PC-3 (cell line): ENCODE measurements at regions not wholly inside any gene's neighbourhood (a gene's known extent, or its start where the extent isn't known, plus 50 kb on each side); places are given as distances from the start of the nearest gene placed in this dataset.

Experiments
- ATAC-seq: fragments of 200-7000 bp; cut with Tn5 transposase; 2 replicates; pipeline ENCODE4 v1.9.1; 2020; ENCODE audit warnings: mild to moderate bottlenecking, moderate library complexity
- BruUV-seq: library from RNA; stranded (reverse); fragments of 400-500 nt; replicated peaks from 2 replicates; lab custom pipeline; 2021; lab: Mats Ljungman, UMichigan
- CTCF ChIA-PET: fragments of 300-600 bp; sonication (Branson Sonifier 250); formaldehyde crosslinking; loops from one replicate; lab custom pipeline; 2022; ENCODE audit warnings: antibody characterized with exemption; lab: Charles Lee
- POLR2A ChIA-PET: fragments of 300-600 bp; sonication (Branson Sonifier 250); formaldehyde crosslinking; loops from one replicate; lab custom pipeline; 2022; ENCODE audit warnings: antibody characterized with exemption; ENCODE audit not compliant: unreplicated experiment; lab: Charles Lee
- DNase-seq: peaks from one replicate; pipeline ENCODE4 v3.0.0-alpha.2; 2015
- H2AFZ ChIP-seq: fragments of 300-600 bp; sonication (generic); 2 replicates; pipeline ENCODE4 v1.6.0; 2016; ENCODE audit warnings: antibody characterized with exemption, low read length
- H3F3A ChIP-seq: fragments of 300-600 bp; sonication (generic); one replicate; pipeline ENCODE4 v1.6.0; 2017; ENCODE audit warnings: antibody characterized with exemption, low read length, control low read depth, mild to moderate bottlenecking; ENCODE audit not compliant: unreplicated experiment
- H3K27ac ChIP-seq: fragments of 300-600 bp; sonication (generic); 2 replicates; pipeline ENCODE4 v1.5.1; 2016; ENCODE audit warnings: mild to moderate bottlenecking, low read length
- H3K27me3 ChIP-seq: fragments of 300-600 bp; sonication (generic); 2 replicates; pipeline ENCODE4 v1.6.1; 2016; ENCODE audit warnings: low read length, mixed read lengths
- H3K36me3 ChIP-seq: fragments of 300-600 bp; sonication (generic); 2 replicates; pipeline ENCODE4 v1.6.1; 2016; ENCODE audit warnings: low read depth, mixed run types, low read length, mixed read lengths
- H3K4me1 ChIP-seq: fragments of 300-600 bp; sonication (generic); 2 replicates; pipeline ENCODE4 v1.5.1; 2016; ENCODE audit warnings: low read length; ENCODE audit not compliant: insufficient read depth
- H3K4me2 ChIP-seq: fragments of 300-600 bp; sonication (generic); 2 replicates; pipeline ENCODE4 v1.6.0; 2016; ENCODE audit warnings: low read length
- H3K4me3 ChIP-seq: fragments of 300-600 bp; sonication (generic); 2 replicates; pipeline ENCODE4 v1.5.1; 2016; ENCODE audit warnings: mild to moderate bottlenecking, low read length, mixed read lengths
- H3K79me2 ChIP-seq: fragments of 300-600 bp; sonication (generic); 2 replicates; pipeline ENCODE4 v1.6.1; 2017; ENCODE audit warnings: low read length, mixed read lengths
- H3K9ac ChIP-seq: fragments of 300-600 bp; sonication (generic); 2 replicates; pipeline ENCODE4 v1.6.0; 2016; ENCODE audit warnings: mild to moderate bottlenecking, low read length
- H3K9me2 ChIP-seq: fragments of 300-600 bp; sonication (generic); replicated peaks from 2 replicates; pipeline ENCODE4 v1.6.1; 2016; ENCODE audit warnings: mixed run types, low read length, mixed read lengths
- H3K9me3 ChIP-seq: fragments of 300-600 bp; sonication (generic); 2 replicates; pipeline ENCODE4 v1.6.1; 2016; ENCODE audit warnings: low read length, mixed read lengths
- H4K20me1 ChIP-seq: fragments of 300-600 bp; sonication (generic); 2 replicates; pipeline ENCODE4 v1.6.1; 2016; ENCODE audit warnings: low read length, mixed read lengths
- CTCF ChIP-seq: fragments of 300-600 bp; sonication (generic); conservative IDR thresholded peaks from 2 replicates; pipeline ENCODE4 v1.5.1; 2017; ENCODE audit warnings: antibody characterized with exemption, low read depth, mild to moderate bottlenecking, low read length
- EZH2 ChIP-seq: fragments of 300-600 bp; sonication (generic); IDR thresholded peaks from one replicate; pipeline ENCODE4 v1.6.1; 2017; ENCODE audit warnings: antibody characterized with exemption, mild to moderate bottlenecking, low read length; ENCODE audit not compliant: unreplicated experiment
- EZH2phosphoT487 ChIP-seq: fragments of 300-600 bp; sonication (generic); IDR thresholded peaks from 2 replicates; pipeline ENCODE4 v1.6.1; 2018; ENCODE audit warnings: mild to moderate bottlenecking, antibody characterized with exemption, low read length, borderline replicate concordance
- intact Hi-C: fragments of 100-400 bp; cut with micrococcal nuclease; formaldehyde crosslinking; loops from 2 replicates; pipeline ENCODE4 v1.9.0; 2023

- no peaks in the 10 kb centered on the region for H3F3A ChIP-seq
- no peaks in the 10 kb centered on the region for H3K4me1 ChIP-seq
- H3K27me3 ChIP-seq = peaks cover 13% of the 10 kb centered on the region
- no peak for ATAC-seq
- BruUV-seq = no TSS peak
- CTCF ChIA-PET = no interaction called here
- no peaks in the 10 kb centered on the region for H3K36me3 ChIP-seq
- TF ChIP-seq EZH2phosphoT487 = no peak
- TF ChIP-seq EZH2 = no peak
- TF ChIP-seq CTCF = no peak
- no peak for DNase-seq
- no peaks in the 10 kb centered on the region for H3K79me2 ChIP-seq
- H4K20me1 ChIP-seq = no peaks in the 10 kb centered on the region
- no peak overlapping the region for H3K27ac ChIP-seq
- H2AFZ ChIP-seq = no peak overlapping the region
- no peak overlapping the region for H3K4me3 ChIP-seq
- no peak overlapping the region for H3K4me2 ChIP-seq
- H3K9me2 ChIP-seq = no peaks in the 10 kb centered on the region
- POLR2A ChIA-PET = no interaction called here
- intact Hi-C loops = no loop called here
- H3K9ac ChIP-seq = no peak overlapping the region
- no peaks in the 10 kb centered on the region for H3K9me3 ChIP-seq
These were observed 83.6 kb upstream of the NCAM1 start for GRCh38 chr11:112877581-112877980.

GRCh38 chr11:112878033-112878601, 83.1 kb upstream of the NCAM1 start:
- Histone ChIP-seq H3K9ac (no peak overlapping the region), H3K4me1 (no peaks in the 10 kb centered on the region), H3K9me2 (no peaks in the 10 kb centered on the region), H3F3A (no peaks in the 10 kb centered on the region), H3K36me3 (no peaks in the 10 kb centered on the region), H3K27ac (no peak overlapping the region), H3K79me2 (no peaks in the 10 kb centered on the region), H4K20me1 (no peaks in the 10 kb centered on the region), H3K4me2 (no peak overlapping the region), H3K27me3 (peaks cover 13% of the 10 kb centered on the region), H3K4me3 (no peak overlapping the region), H3K9me3 (no peaks in the 10 kb centered on the region), H2AFZ (no peak overlapping the region)
- no TSS peak for BruUV-seq
- no peak for TF ChIP-seq EZH2phosphoT487
- TF ChIP-seq CTCF = no peak
- no peak for TF ChIP-seq EZH2
- DNase-seq = no peak
- intact Hi-C loops = no loop called here
- ATAC-seq = no peak
- CTCF ChIA-PET = no interaction called here
- POLR2A ChIA-PET = no interaction called here

GRCh38 chr11:112880495-112880894, 80.7 kb upstream of the NCAM1 start:
- Histone ChIP-seq H3K27ac (no peak overlapping the region), H3K9me3 (no peaks in the 10 kb centered on the region), H3K36me3 (no peaks in the 10 kb centered on the region), H3K4me2 (no peak overlapping the region), H3K27me3 (peaks cover 8% of the 10 kb centered on the region), H3K79me2 (no peaks in the 10 kb centered on the region), H3K4me3 (no peak overlapping the region), H4K20me1 (no peaks in the 10 kb centered on the region), H3K9ac (no peak overlapping the region), H2AFZ (no peak overlapping the region), H3K9me2 (no peaks in the 10 kb centered on the region), H3F3A (no peaks in the 10 kb centered on the region), H3K4me1 (no peaks in the 10 kb centered on the region)
- ChIA-PET POLR2A (no interaction called here), CTCF (no interaction called here)
- intact Hi-C loops = no loop called here
- TF ChIP-seq EZH2phosphoT487 (no peak), EZH2 (no peak), CTCF (no peak)
- DNase-seq (no peak), ATAC-seq (no peak)
- BruUV-seq = no TSS peak
